Lung (tissue), 11 donors: ENCODE measurements at regions not wholly inside any gene's neighbourhood (a gene's known extent, or its start where the extent isn't known, plus 50 kb on each side); places are given as distances from the start of the nearest gene placed in this dataset.

Experiments
- ATAC-seq: fragments of 200-7000 bp; cut with Tn5 transposase; one replicate; pipeline ENCODE4 v1.9.1; 2020; ENCODE audit warnings: moderate number of reproducible peaks; ENCODE audit not compliant: insufficient read depth, low FRiP score
- DNase-seq, 3 donors: peaks; one replicate each; pipeline ENCODE4 v3.0.0-alpha.2; 2013 to 2017
- H3K27ac ChIP-seq, 2 donors: one replicate each; pipeline ENCODE4 v1.5.1; 2013; ENCODE audit warnings: mild to moderate bottlenecking in 2 of 2, moderate library complexity in 2 of 2, control low read depth in 1 of 2, inconsistent platforms in 1 of 2, low read depth in 1 of 2, low read length in 1 of 2
- H3K27me3 ChIP-seq, 3 donors: one replicate each; pipeline ENCODE4 v1.5.1; 2013; ENCODE audit warnings: low read length in 2 of 3; ENCODE audit not compliant: control insufficient read depth in 3 of 3, insufficient read depth in 3 of 3
- H3K36me3 ChIP-seq, 4 donors: one replicate each; pipeline ENCODE4 v1.5.1; 2013; ENCODE audit warnings: low read length in 4 of 4, mild to moderate bottlenecking in 1 of 4, moderate library complexity in 1 of 4; ENCODE audit not compliant: control insufficient read depth in 4 of 4, insufficient read depth in 4 of 4
- H3K4me1 ChIP-seq, 5 donors: one replicate each; pipeline ENCODE4 v1.5.1; 2013; ENCODE audit warnings: low read length in 5 of 5, mild to moderate bottlenecking in 2 of 5, moderate library complexity in 1 of 5; ENCODE audit not compliant: control insufficient read depth in 5 of 5, insufficient read depth in 5 of 5
- H3K4me3 ChIP-seq: one replicate; pipeline ENCODE4 v1.5.1; 2013; ENCODE audit warnings: mild to moderate bottlenecking, control low read depth, moderate library complexity
- H3K9ac ChIP-seq, 2 donors: one replicate each; pipeline ENCODE4 v1.5.1; 2013; ENCODE audit warnings: low read length in 2 of 2, control low read depth in 1 of 2; ENCODE audit not compliant: insufficient read depth in 1 of 2
- H3K9me3 ChIP-seq, 4 donors: one replicate each; pipeline ENCODE4 v1.5.1; 2013; ENCODE audit warnings: low read length in 3 of 4, mild to moderate bottlenecking in 1 of 4, moderate library complexity in 1 of 4; ENCODE audit not compliant: control insufficient read depth in 4 of 4, insufficient read depth in 3 of 4
- WGBS, 2 donors: extraction: QIAGEN DNeasy Blood & Tissue Kit; methylation state at CpG; one replicate each; pipeline ENCODE4 v1.1.7; 2013; 5-methylcytosine and 5-hydroxymethylcytosine counted together
- TF ChIP-seq, protein P1 (sequence below): IDR thresholded peaks from 2 replicates; pipeline ENCODE4 v1.5.1; 2012; ENCODE audit warnings: mild to moderate bottlenecking; ENCODE audit errors: control extremely low read depth, extremely low read depth
- donor health status: control.
- donor health status: control.
- donor health status: Bipolar disorder and iron deficiency.
- donor health status: healthy.
- donor health status: DM: yes; HTN: yes; CAD: no.

DNA sequence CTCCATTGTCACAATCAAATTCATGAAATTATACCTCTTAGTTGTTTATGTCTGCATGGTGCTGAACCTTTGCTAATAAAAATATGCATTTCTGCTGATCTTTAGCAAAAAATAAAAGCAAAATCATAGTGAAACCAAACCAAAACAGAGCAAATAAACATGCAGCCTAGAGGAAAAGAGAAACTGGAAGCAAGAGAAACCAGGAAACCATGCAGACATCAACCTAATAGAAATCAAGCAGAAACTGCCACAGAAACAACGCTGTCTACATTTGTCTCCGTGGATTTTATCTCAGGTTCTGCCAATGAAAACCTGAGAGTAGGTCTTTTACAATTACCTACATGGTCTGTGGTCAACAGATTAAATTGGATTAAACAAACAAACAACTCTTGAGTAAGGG is 173.7 kb downstream of the SYT10 start:
- 56 to 74% methylated on average over 2 of the region's 2 CpGs for WGBS, 2 donors
- no peak overlapping the region for H3K27ac ChIP-seq

DNA sequence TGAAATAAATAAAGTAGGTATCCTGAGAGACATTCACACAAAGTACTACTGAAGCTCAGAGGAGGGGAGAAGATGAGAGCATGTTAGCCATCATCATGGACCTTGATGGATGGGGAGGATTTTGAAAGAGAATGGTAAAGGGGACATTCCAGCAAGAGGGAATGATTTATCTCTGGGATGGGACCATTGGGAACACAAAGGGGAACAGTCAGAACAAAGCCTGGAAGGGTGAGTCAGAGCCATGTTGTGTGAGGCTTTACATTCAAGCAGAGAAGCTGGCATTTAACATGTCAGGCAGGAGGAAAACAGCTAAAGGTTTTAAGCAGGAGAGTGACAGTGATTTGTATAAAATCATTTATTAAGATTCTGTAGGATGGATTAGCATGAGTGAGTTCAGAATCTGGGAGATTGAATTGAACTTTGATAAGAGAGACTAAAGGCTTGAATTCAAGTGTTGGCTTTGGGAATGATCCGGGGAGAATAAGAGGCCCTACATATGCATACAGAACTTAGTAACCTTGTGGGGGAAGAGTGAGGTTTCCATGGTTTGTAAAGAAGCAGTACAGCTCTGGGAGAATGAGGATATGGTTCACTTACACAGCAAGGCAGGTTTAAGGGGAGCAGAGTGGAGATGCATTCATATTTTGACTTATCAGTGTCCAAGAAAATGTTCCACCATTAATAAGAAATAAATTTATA is 174.4 kb downstream of the SYT10 start:
- H3K9ac ChIP-seq, result no peak overlapping the region
- no peak overlapping the region for H3K4me3 ChIP-seq
- H3K27ac ChIP-seq, result no peak overlapping the region
- WGBS, 2 donors, result 62 to 74% methylated on average over 1 of the region's 1 CpG
- DNase-seq (no peak), ATAC-seq (no peak)
- no peaks in the 10 kb centered on the region for H3K36me3 ChIP-seq
- H3K27me3 ChIP-seq, result no peaks in the 10 kb centered on the region
- H3K9me3 ChIP-seq, result no peaks in the 10 kb centered on the region
- TF ChIP-seq, protein P1, sequence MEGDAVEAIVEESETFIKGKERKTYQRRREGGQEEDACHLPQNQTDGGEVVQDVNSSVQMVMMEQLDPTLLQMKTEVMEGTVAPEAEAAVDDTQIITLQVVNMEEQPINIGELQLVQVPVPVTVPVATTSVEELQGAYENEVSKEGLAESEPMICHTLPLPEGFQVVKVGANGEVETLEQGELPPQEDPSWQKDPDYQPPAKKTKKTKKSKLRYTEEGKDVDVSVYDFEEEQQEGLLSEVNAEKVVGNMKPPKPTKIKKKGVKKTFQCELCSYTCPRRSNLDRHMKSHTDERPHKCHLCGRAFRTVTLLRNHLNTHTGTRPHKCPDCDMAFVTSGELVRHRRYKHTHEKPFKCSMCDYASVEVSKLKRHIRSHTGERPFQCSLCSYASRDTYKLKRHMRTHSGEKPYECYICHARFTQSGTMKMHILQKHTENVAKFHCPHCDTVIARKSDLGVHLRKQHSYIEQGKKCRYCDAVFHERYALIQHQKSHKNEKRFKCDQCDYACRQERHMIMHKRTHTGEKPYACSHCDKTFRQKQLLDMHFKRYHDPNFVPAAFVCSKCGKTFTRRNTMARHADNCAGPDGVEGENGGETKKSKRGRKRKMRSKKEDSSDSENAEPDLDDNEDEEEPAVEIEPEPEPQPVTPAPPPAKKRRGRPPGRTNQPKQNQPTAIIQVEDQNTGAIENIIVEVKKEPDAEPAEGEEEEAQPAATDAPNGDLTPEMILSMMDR, result no peak
- H3K4me1 ChIP-seq, result no peaks in the 10 kb centered on the region

More for the DNA sequence above, 173.7 kb downstream of the SYT10 start:
- no peaks in the 10 kb centered on the region for H3K36me3 ChIP-seq
- no peak overlapping the region for H3K9ac ChIP-seq
- no peaks in the 10 kb centered on the region for H3K9me3 ChIP-seq
- no peak overlapping the region for H3K4me3 ChIP-seq
- no peaks in the 10 kb centered on the region for H3K27me3 ChIP-seq
- DNase-seq, result no peak
- H3K4me1 ChIP-seq, result no peaks in the 10 kb centered on the region
- no peak for ATAC-seq
- TF ChIP-seq, protein P1, result no peak

DNA sequence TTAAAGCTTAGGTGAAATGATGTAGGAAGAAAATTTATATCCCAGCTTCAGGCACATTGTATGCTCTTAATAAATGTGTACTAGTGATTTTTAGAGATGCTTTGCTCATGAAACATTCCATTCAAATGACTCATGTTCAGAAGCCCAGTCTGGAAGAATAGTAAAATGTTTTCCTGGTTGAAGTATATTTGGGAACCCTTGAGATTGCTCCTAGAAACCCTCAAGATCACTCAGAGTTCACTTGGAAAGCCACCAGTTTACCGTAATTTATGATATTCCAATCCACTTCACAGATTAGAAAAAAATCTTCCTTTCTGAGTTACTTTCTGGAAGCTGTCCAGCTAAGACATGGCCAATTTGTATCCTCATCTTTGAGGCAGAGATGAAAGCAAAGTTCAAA is 186.4 kb downstream of the SYT10 start:
- peak; percentile 31 for ATAC-seq

More for the DNA sequence above, 186.4 kb downstream of the SYT10 start:
- H3K4me3 ChIP-seq, result no peak overlapping the region
- no peak overlapping the region for H3K9ac ChIP-seq
- no peak overlapping the region for H3K27ac ChIP-seq
- peak in 2 of 3 donors; percentile 27 to 39 for DNase-seq
- TF ChIP-seq, protein P1, result no peak
- H3K36me3 ChIP-seq, result no peaks in the 10 kb centered on the region
- H3K27me3 ChIP-seq, result no peaks in the 10 kb centered on the region
- no peaks in the 10 kb centered on the region for H3K4me1 ChIP-seq
- WGBS, 2 donors, result 55 to 88% methylated on average over 1 of the region's 1 CpG
- no peaks in the 10 kb centered on the region for H3K9me3 ChIP-seq
